MM.1S (cell line): ENCODE measurements at regions not wholly inside any gene's neighbourhood (a gene's known extent, or its start where the extent isn't known, plus 50 kb on each side); places are given as distances from the start of the nearest gene placed in this dataset.

ENCODE experiments used
- DNase-seq: peaks from one replicate; pipeline ENCODE4 v3.0.0-alpha.2; 2015
- H2AFZ ChIP-seq: fragments of 300-600 bp; sonication (generic); 2 replicates; pipeline ENCODE4 v1.6.0; 2016; ENCODE audit warnings: antibody characterized with exemption, low read length
- H3F3A ChIP-seq: fragments of 300-600 bp; sonication (generic); 2 replicates; pipeline ENCODE4 v1.6.1; 2016; ENCODE audit warnings: mild to moderate bottlenecking, antibody characterized with exemption, low read length, moderate library complexity, mixed read lengths; ENCODE audit not compliant: insufficient read depth
- H3K27ac ChIP-seq: fragments of 300-600 bp; sonication (generic); 2 replicates; pipeline ENCODE4 v1.5.1; 2016; ENCODE audit warnings: mild to moderate bottlenecking, low read length
- H3K27me3 ChIP-seq: fragments of 300-600 bp; sonication (generic); replicated peaks from 2 replicates; pipeline ENCODE4 v1.6.0; 2016; ENCODE audit warnings: low read length; ENCODE audit not compliant: insufficient read depth
- H3K36me3 ChIP-seq: fragments of 300-600 bp; sonication (generic); replicated peaks from 2 replicates; pipeline ENCODE4 v1.6.1; 2016; ENCODE audit warnings: mild to moderate bottlenecking, low read length, mixed read lengths; ENCODE audit not compliant: insufficient read depth
- H3K4me1 ChIP-seq: fragments of 300-600 bp; sonication (generic); 2 replicates; pipeline ENCODE4 v1.6.1; 2016; ENCODE audit warnings: low read length, mixed read lengths
- H3K4me2 ChIP-seq: fragments of 300-600 bp; sonication (generic); 2 replicates; pipeline ENCODE4 v1.6.0; 2016; ENCODE audit warnings: low read depth, low read length
- H3K4me3 ChIP-seq: fragments of 300-600 bp; sonication (generic); 2 replicates; pipeline ENCODE4 v1.5.1; 2016; ENCODE audit warnings: low read length, mixed read lengths
- H3K79me2 ChIP-seq: fragments of 300-600 bp; sonication (generic); 2 replicates; pipeline ENCODE4 v1.6.1; 2016; ENCODE audit warnings: mixed run types, low read length, mixed read lengths
- H3K9ac ChIP-seq: fragments of 300-600 bp; sonication (generic); 2 replicates; pipeline ENCODE4 v1.6.1; 2016; ENCODE audit warnings: low read length, mixed read lengths
- H3K9me2 ChIP-seq: fragments of 300-600 bp; sonication (generic); replicated peaks from 2 replicates; pipeline ENCODE4 v1.6.1; 2016; ENCODE audit warnings: mild to moderate bottlenecking, low read length, mixed read lengths; ENCODE audit not compliant: insufficient read depth
- H3K9me3 ChIP-seq: fragments of 300-600 bp; sonication (generic); replicated peaks from 2 replicates; pipeline ENCODE4 v1.6.1; 2016; ENCODE audit warnings: mild to moderate bottlenecking, low read length, mixed read lengths; ENCODE audit not compliant: insufficient read depth
- H4K20me1 ChIP-seq: fragments of 300-600 bp; sonication (generic); 2 replicates; pipeline ENCODE4 v1.6.1; 2016; ENCODE audit warnings: mild to moderate bottlenecking, low read length, moderate library complexity, mixed read lengths; ENCODE audit not compliant: insufficient read depth
- EZH2 ChIP-seq: fragments of 300-600 bp; sonication (generic); optimal IDR thresholded peaks from 2 replicates; pipeline ENCODE3; 2017; ENCODE audit warnings: low read depth, mild to moderate bottlenecking, antibody characterized with exemption, low read length, mixed read lengths
- EZH2phosphoT487 ChIP-seq: fragments of 300-600 bp; sonication (generic); IDR thresholded peaks from 2 replicates; pipeline ENCODE4 v1.6.1; 2018; ENCODE audit warnings: antibody characterized with exemption, low read length
- TF ChIP-seq, protein P1 (sequence below): fragments of 300-600 bp; sonication (generic); IDR thresholded peaks from 2 replicates; pipeline ENCODE4 v1.5.1; 2016; ENCODE audit warnings: antibody characterized with exemption, low read length, mixed read lengths

DNA sequence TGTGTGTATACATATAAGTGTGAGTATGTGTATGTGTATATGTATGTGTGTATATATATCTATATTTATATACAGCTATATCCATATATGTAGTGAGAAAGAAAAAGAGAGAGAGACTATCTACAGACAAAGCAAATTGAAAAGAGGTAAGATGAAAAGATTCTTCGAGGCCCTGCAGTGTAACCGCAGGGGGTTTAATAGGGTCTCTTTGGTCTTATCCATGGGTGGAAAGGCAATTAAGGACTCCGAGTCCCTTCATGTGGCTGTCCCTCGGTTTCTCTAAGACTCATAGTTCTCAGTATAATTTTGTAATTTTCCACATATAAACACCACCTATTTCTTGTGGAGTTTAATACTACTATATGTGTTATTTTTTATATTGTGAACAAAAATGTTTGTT is 50.6 kb upstream of the JAZF1 start:
- Histone ChIP-seq H3F3A (no peaks in the 10 kb centered on the region), H3K4me2 (no peak overlapping the region), H3K27me3 (no peaks in the 10 kb centered on the region), H3K4me3 (no peak overlapping the region), H3K9me2 (no peaks in the 10 kb centered on the region), H3K9me3 (no peaks in the 10 kb centered on the region), H3K4me1 (no peaks in the 10 kb centered on the region), H3K27ac (no peak overlapping the region), H4K20me1 (no peaks in the 10 kb centered on the region), H3K36me3 (no peaks in the 10 kb centered on the region), H3K79me2 (no peaks in the 10 kb centered on the region), H2AFZ (no peak overlapping the region), H3K9ac (no peak overlapping the region)
- TF ChIP-seq EZH2phosphoT487 (no peak), EZH2 (no peak)
- TF ChIP-seq, protein P1, sequence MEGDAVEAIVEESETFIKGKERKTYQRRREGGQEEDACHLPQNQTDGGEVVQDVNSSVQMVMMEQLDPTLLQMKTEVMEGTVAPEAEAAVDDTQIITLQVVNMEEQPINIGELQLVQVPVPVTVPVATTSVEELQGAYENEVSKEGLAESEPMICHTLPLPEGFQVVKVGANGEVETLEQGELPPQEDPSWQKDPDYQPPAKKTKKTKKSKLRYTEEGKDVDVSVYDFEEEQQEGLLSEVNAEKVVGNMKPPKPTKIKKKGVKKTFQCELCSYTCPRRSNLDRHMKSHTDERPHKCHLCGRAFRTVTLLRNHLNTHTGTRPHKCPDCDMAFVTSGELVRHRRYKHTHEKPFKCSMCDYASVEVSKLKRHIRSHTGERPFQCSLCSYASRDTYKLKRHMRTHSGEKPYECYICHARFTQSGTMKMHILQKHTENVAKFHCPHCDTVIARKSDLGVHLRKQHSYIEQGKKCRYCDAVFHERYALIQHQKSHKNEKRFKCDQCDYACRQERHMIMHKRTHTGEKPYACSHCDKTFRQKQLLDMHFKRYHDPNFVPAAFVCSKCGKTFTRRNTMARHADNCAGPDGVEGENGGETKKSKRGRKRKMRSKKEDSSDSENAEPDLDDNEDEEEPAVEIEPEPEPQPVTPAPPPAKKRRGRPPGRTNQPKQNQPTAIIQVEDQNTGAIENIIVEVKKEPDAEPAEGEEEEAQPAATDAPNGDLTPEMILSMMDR, result no peak
- DNase-seq, result no peak

DNA sequence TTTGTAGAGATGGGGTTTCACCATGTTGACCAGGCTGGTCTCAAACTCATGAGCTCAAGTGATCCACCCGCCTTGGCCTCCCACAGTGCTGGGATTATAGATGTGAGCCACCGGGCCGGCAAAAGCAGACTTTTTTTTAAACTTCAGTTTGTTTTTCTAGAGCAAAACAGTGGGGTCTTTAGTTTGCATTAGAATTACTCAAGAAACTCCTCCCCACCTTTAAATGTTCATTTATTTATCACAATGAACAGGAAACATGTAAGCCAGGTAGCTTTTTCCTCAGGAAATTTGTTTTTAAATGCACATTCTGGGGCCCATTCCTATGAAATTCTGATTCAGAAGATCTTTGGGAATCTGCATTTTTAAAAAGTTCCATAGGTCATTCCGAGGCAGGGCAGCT is 56.0 kb upstream of the JAZF1 start:
- Histone ChIP-seq H3K4me1 (no peaks in the 10 kb centered on the region), H4K20me1 (no peaks in the 10 kb centered on the region), H3K27ac (no peak overlapping the region), H3K4me2 (no peak overlapping the region), H3F3A (no peaks in the 10 kb centered on the region), H3K9me3 (no peaks in the 10 kb centered on the region), H3K79me2 (no peaks in the 10 kb centered on the region), H3K9me2 (no peaks in the 10 kb centered on the region), H2AFZ (no peak overlapping the region), H3K27me3 (no peaks in the 10 kb centered on the region), H3K9ac (no peak overlapping the region), H3K4me3 (no peak overlapping the region), H3K36me3 (no peaks in the 10 kb centered on the region)
- DNase-seq, result no peak
- TF ChIP-seq, protein P1, result no peak
- TF ChIP-seq EZH2 (no peak), EZH2phosphoT487 (no peak)

DNA sequence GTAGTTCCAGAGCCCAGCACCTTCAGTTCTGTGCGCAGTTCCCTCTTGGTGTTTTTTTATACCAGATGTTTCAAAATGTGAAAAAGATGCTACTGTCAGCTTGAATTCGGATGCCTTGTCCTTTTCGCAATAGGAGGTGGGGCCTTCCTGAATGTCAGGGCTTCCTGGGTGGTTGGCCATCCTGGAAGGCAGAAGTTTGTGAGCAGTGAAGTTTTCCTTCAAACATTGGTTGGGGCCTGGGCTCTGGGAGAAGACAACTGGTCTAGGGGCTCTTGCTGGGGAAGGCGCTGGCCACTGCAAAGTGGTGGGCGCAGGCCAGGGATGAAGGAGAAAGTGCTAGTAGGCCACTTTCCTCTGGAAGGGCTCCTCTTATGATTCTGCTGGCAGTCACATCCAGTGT is 56.8 kb upstream of the JAZF1 start:
- H3K27me3 ChIP-seq, result no peaks in the 10 kb centered on the region
- TF ChIP-seq EZH2phosphoT487 (no peak), EZH2 (no peak)
- TF ChIP-seq, protein P1, result no peak
- no peaks in the 10 kb centered on the region for H3K4me1 ChIP-seq
- no peaks in the 10 kb centered on the region for H3K36me3 ChIP-seq
- H3F3A ChIP-seq, result no peaks in the 10 kb centered on the region
- no peak overlapping the region for H3K27ac ChIP-seq
- H3K4me3 ChIP-seq, result no peak overlapping the region
- DNase-seq, result no peak
- no peak overlapping the region for H3K4me2 ChIP-seq
- H4K20me1 ChIP-seq, result no peaks in the 10 kb centered on the region
- no peak overlapping the region for H2AFZ ChIP-seq
- H3K79me2 ChIP-seq, result no peaks in the 10 kb centered on the region
- no peaks in the 10 kb centered on the region for H3K9me3 ChIP-seq
- H3K9me2 ChIP-seq, result no peaks in the 10 kb centered on the region
- no peak overlapping the region for H3K9ac ChIP-seq

DNA sequence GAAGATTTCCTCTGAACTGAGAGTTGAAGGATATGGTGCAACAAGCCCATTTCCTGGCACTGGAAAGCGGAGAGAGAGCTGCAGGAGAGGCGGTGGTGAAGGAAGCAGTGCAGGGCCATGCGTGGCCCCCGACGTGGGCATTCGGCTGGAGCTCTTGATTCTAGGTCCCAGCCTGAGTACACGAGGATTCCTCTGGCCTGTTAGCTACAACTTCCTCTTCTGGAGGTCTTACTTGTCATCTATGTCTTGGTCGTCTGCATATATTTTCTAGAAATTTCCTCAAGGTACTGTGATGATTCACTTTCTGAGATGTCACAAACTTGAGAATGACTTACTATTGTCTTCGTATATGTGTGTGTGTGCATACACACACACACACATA is 59.2 kb upstream of the JAZF1 start:
- no peaks in the 10 kb centered on the region for H3F3A ChIP-seq
- no peak overlapping the region for H2AFZ ChIP-seq
- no peak for TF ChIP-seq EZH2phosphoT487
- no peak for TF ChIP-seq EZH2
- H3K9me2 ChIP-seq, result no peaks in the 10 kb centered on the region
- no peak overlapping the region for H3K4me2 ChIP-seq
- no peaks in the 10 kb centered on the region for H4K20me1 ChIP-seq
- H3K27me3 ChIP-seq, result no peaks in the 10 kb centered on the region
- no peaks in the 10 kb centered on the region for H3K9me3 ChIP-seq
- no peak overlapping the region for H3K27ac ChIP-seq
- no peak overlapping the region for H3K9ac ChIP-seq
- H3K4me1 ChIP-seq, result no peaks in the 10 kb centered on the region
- H3K4me3 ChIP-seq, result no peak overlapping the region
- no peaks in the 10 kb centered on the region for H3K36me3 ChIP-seq
- no peaks in the 10 kb centered on the region for H3K79me2 ChIP-seq
- no peak for DNase-seq
